HCT116 (cell line): ENCODE measurements at regions not wholly inside any gene's neighbourhood (a gene's known extent, or its start where the extent isn't known, plus 50 kb on each side); places are given as distances from the start of the nearest gene placed in this dataset.

ENCODE experiments used
- CEBPB ChIP-seq: IDR thresholded peaks from 2 replicates; pipeline ENCODE4 v1.6.1; 2012; ENCODE audit warnings: low read depth
- ELF1 ChIP-seq: IDR thresholded peaks from 2 replicates; pipeline ENCODE4 v1.6.1; 2012; ENCODE audit warnings: low read depth, borderline replicate concordance
- EZH2 ChIP-seq: fragments of 200-600 bp; sonication (generic); IDR thresholded peaks from 2 replicates; pipeline ENCODE4 v1.6.1; 2017; ENCODE audit warnings: antibody characterized with exemption, mixed run types
- EZH2phosphoT487 ChIP-seq: fragments of 200-600 bp; IDR thresholded peaks from 2 replicates; pipeline ENCODE4 v1.6.1; 2018; ENCODE audit warnings: antibody characterized with exemption, borderline replicate concordance
- POLR2A ChIP-seq: IDR thresholded peaks from 2 replicates; pipeline ENCODE4 v1.7.0; 2011; ENCODE audit warnings: borderline replicate concordance; ENCODE audit not compliant: insufficient read depth, insufficient read length; ENCODE audit errors: extremely low read depth
- POLR2AphosphoS5 ChIP-seq: IDR thresholded peaks from 2 replicates; pipeline ENCODE4 v1.6.1; 2011; ENCODE audit warnings: mild to moderate bottlenecking, low read depth, low read length, moderate library complexity
- RAD21 ChIP-seq: IDR thresholded peaks from 2 replicates; pipeline ENCODE4 v1.6.1; 2012; ENCODE audit warnings: low read depth, mild to moderate bottlenecking
- SP1 ChIP-seq: IDR thresholded peaks from 2 replicates; pipeline ENCODE4 v1.6.1; 2012; ENCODE audit warnings: low read depth
- YY1 ChIP-seq: IDR thresholded peaks from 2 replicates; pipeline ENCODE4 v1.6.1; 2011; ENCODE audit warnings: low read length, low read depth, moderate library complexity, mild to moderate bottlenecking; ENCODE audit not compliant: insufficient replicate concordance; ENCODE audit errors: extremely low read depth
- ZNF274 ChIP-seq: fragments of 200-500 bp; sonication (Bioruptor generic); IDR thresholded peaks from 2 replicates; pipeline ENCODE4 v1.6.1; 2014; ENCODE audit warnings: mild to moderate bottlenecking, low read depth, low read length, inconsistent platforms
- TF ChIP-seq, protein P1 (sequence below): IDR thresholded peaks from 2 replicates; pipeline ENCODE4 v1.6.1; 2012; ENCODE audit warnings: low read depth
- TF ChIP-seq, protein P2 (sequence below): IDR thresholded peaks from 2 replicates; pipeline ENCODE4 v1.6.1; 2012
- TF ChIP-seq, protein P3 (sequence below), 3 experiments: fragments of 200-600 bp in 1 of 3; sonication (generic) in 1 of 3; IDR thresholded peaks in 2 of 3; conservative IDR thresholded peaks in 1 of 3; 2 replicates each; pipeline ENCODE4 v1.5.1; 2012 to 2017; ENCODE audit warnings: low read depth in 2 of 3, low read length in 2 of 3, antibody characterized with exemption in 1 of 3, borderline replicate concordance in 1 of 3, control low read depth in 1 of 3, mild to moderate bottlenecking in 1 of 3, mixed read lengths in 1 of 3, mixed run types in 1 of 3, moderate library complexity in 1 of 3; ENCODE audit not compliant: insufficient read depth in 1 of 3
- TF ChIP-seq, protein P4 (sequence below): IDR thresholded peaks from 2 replicates; pipeline ENCODE4 v1.6.1; 2012

DNA sequence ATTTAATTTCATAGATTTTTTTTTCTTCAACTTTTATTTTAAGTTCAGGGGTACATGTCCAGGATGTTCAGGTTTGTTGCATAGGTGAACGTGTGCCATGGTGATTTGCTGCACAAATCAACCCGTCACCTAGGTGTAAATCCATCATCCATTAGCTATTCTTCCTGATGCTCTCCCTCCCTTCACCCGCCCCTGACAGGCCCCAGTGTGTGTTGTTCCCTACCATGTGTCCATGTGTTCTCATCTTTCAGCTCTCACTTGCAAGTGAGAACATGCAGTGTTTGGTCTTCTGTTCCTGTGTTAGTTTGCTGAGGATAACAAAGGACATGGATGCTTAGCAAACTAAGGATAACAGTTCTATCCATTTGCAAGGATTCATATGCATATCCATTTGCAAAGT, 209.1 kb upstream of the ADCY2 start:
- TF ChIP-seq, protein P1, sequence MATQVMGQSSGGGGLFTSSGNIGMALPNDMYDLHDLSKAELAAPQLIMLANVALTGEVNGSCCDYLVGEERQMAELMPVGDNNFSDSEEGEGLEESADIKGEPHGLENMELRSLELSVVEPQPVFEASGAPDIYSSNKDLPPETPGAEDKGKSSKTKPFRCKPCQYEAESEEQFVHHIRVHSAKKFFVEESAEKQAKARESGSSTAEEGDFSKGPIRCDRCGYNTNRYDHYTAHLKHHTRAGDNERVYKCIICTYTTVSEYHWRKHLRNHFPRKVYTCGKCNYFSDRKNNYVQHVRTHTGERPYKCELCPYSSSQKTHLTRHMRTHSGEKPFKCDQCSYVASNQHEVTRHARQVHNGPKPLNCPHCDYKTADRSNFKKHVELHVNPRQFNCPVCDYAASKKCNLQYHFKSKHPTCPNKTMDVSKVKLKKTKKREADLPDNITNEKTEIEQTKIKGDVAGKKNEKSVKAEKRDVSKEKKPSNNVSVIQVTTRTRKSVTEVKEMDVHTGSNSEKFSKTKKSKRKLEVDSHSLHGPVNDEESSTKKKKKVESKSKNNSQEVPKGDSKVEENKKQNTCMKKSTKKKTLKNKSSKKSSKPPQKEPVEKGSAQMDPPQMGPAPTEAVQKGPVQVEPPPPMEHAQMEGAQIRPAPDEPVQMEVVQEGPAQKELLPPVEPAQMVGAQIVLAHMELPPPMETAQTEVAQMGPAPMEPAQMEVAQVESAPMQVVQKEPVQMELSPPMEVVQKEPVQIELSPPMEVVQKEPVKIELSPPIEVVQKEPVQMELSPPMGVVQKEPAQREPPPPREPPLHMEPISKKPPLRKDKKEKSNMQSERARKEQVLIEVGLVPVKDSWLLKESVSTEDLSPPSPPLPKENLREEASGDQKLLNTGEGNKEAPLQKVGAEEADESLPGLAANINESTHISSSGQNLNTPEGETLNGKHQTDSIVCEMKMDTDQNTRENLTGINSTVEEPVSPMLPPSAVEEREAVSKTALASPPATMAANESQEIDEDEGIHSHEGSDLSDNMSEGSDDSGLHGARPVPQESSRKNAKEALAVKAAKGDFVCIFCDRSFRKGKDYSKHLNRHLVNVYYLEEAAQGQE = no peak
- no peak for TF ChIP-seq ELF1
- TF ChIP-seq, protein P2, sequence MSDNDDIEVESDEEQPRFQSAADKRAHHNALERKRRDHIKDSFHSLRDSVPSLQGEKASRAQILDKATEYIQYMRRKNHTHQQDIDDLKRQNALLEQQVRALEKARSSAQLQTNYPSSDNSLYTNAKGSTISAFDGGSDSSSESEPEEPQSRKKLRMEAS = no peak
- no peak for TF ChIP-seq CEBPB
- TF ChIP-seq, protein P3, sequence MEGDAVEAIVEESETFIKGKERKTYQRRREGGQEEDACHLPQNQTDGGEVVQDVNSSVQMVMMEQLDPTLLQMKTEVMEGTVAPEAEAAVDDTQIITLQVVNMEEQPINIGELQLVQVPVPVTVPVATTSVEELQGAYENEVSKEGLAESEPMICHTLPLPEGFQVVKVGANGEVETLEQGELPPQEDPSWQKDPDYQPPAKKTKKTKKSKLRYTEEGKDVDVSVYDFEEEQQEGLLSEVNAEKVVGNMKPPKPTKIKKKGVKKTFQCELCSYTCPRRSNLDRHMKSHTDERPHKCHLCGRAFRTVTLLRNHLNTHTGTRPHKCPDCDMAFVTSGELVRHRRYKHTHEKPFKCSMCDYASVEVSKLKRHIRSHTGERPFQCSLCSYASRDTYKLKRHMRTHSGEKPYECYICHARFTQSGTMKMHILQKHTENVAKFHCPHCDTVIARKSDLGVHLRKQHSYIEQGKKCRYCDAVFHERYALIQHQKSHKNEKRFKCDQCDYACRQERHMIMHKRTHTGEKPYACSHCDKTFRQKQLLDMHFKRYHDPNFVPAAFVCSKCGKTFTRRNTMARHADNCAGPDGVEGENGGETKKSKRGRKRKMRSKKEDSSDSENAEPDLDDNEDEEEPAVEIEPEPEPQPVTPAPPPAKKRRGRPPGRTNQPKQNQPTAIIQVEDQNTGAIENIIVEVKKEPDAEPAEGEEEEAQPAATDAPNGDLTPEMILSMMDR (IDR thresholded peaks at IDR 0.05 in 2 of 3, conservative IDR thresholded peaks at IDR 0.05 in 1 of 3; ENCODE audit: borderline replicate concordance in 1 of 3, insufficient read depth in 1 of 3, low read depth in 2 of 3, low read length in 2 of 3) = no peak
- TF ChIP-seq POLR2A = no peak
- TF ChIP-seq YY1 = no peak
- TF ChIP-seq POLR2AphosphoS5 = no peak
- TF ChIP-seq SP1 = no peak
- TF ChIP-seq, protein P4, sequence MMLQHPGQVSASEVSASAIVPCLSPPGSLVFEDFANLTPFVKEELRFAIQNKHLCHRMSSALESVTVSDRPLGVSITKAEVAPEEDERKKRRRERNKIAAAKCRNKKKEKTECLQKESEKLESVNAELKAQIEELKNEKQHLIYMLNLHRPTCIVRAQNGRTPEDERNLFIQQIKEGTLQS = no peak
- no peak for TF ChIP-seq ZNF274
- no peak for TF ChIP-seq EZH2phosphoT487
- no peak for TF ChIP-seq RAD21
- TF ChIP-seq EZH2 = no peak
